ENCODE measurements at regions not wholly inside any gene's neighbourhood (a gene's known extent, or its start where the extent isn't known, plus 50 kb on each side); places are given as distances from the start of the nearest gene placed in this dataset.

GRCh38 chr2:34288016-34288415 lies 688.9 kb upstream of the FAM98A start:
- no peak for DNase-seq (ENCODE audit: low spot score in 2 of 2)
- TF ChIP-seq EP300 (IDR thresholded peaks at IDR 0.05) = no peak
- no peak for TF ChIP-seq CTCF (IDR thresholded peaks at IDR 0.05)
- no peak overlapping the region for H3K27ac ChIP-seq
- H3K27me3 ChIP-seq = no peaks in the 10 kb centered on the region
- H3K4me1 ChIP-seq = no peaks in the 10 kb centered on the region
- H3K9me3 ChIP-seq = no peaks in the 10 kb centered on the region
- no peaks in the 10 kb centered on the region for H3K36me3 ChIP-seq
- H3K4me3 ChIP-seq = no peak overlapping the region

- 93 to 94% methylated on average over 1 of the region's 1 CpG for WGBS, 2 donors
- no peaks in the 10 kb centered on the region for H3K9me3 ChIP-seq
These were observed 681.5 kb upstream of the FAM98A start for GRCh38 chr2:34280606-34281005.

GRCh38 chr2:34266908-34267697 lies 668.0 kb upstream of the FAM98A start:
- Histone ChIP-seq H3K27me3 (no peaks in the 10 kb centered on the region), H3K27ac (no peak overlapping the region), H3K4me3 (no peak overlapping the region), H3K9me3 (peaks cover 0 to 7% (median 0%) of the 10 kb centered on the region in 4 donors), H3K4me1 (no peaks in the 10 kb centered on the region), H3K36me3 (no peaks in the 10 kb centered on the region)
- WGBS, 2 donors = 93 to 94% methylated on average over 9 of the region's 9 CpGs
- DNase-seq (ENCODE audit: low spot score in 2 of 2) = no peak
- TF ChIP-seq EP300 (IDR thresholded peaks at IDR 0.05) (no peak), POLR2A (IDR thresholded peaks at IDR 0.05) (no peak), CTCF (IDR thresholded peaks at IDR 0.05) (no peak)

More at GRCh38 chr2:34280606-34281005, 681.5 kb upstream of the FAM98A start:
- Histone ChIP-seq H3K27me3 (no peaks in the 10 kb centered on the region), H3K4me3 (no peak overlapping the region), H3K4me1 (no peaks in the 10 kb centered on the region), H3K36me3 (no peaks in the 10 kb centered on the region), H3K27ac (no peak overlapping the region)
- TF ChIP-seq CTCF (IDR thresholded peaks at IDR 0.05) (no peak), POLR2A (IDR thresholded peaks at IDR 0.05) (no peak), EP300 (IDR thresholded peaks at IDR 0.05) (no peak)
- no peak for DNase-seq (ENCODE audit: low spot score in 2 of 2)

- WGBS, 2 donors = 77 to 84% methylated on average over 6 of the region's 6 CpGs
- H3K27me3 ChIP-seq = no peaks in the 10 kb centered on the region
- H3K9me3 ChIP-seq = no peaks in the 10 kb centered on the region
- H3K4me3 ChIP-seq = no peak overlapping the region
- H3K27ac ChIP-seq = no peak overlapping the region
- TF ChIP-seq EP300 (IDR thresholded peaks at IDR 0.05) (no peak), CTCF (IDR thresholded peaks at IDR 0.05) (no peak), POLR2A (IDR thresholded peaks at IDR 0.05) (no peak)
- H3K4me1 ChIP-seq = no peaks in the 10 kb centered on the region
- DNase-seq (ENCODE audit: low spot score in 2 of 2) = no peak
- no peaks in the 10 kb centered on the region for H3K36me3 ChIP-seq
These were observed 662.6 kb upstream of the FAM98A start for GRCh38 chr2:34261701-34262100.

- Histone ChIP-seq H3K4me1 (no peaks in the 10 kb centered on the region), H3K36me3 (no peaks in the 10 kb centered on the region), H3K27me3 (no peaks in the 10 kb centered on the region), H3K4me3 (no peak overlapping the region), H3K27ac (no peak overlapping the region), H3K9me3 (no peaks in the 10 kb centered on the region)
- 66 to 67% methylated on average over 2 of the region's 2 CpGs for WGBS, 2 donors
- no peak for DNase-seq (ENCODE audit: low spot score in 2 of 2)
- TF ChIP-seq CTCF (IDR thresholded peaks at IDR 0.05) = no peak
- no peak for TF ChIP-seq EP300 (IDR thresholded peaks at IDR 0.05)
- TF ChIP-seq POLR2A (IDR thresholded peaks at IDR 0.05) = no peak
These were observed 655.3 kb upstream of the FAM98A start for GRCh38 chr2:34254272-34254878.

Data from tibial nerve (tissue), 4 donors.